IgD-negative memory B cell (primary cell): ENCODE measurements at regions not wholly inside any gene's neighbourhood (a gene's known extent, or its start where the extent isn't known, plus 50 kb on each side); places are given as distances from the start of the nearest gene placed in this dataset.

Source experiments
- H3K27ac Mint-ChIP-seq, 3 donors: one replicate each; pipeline ENCODE4 v1.8.0; 2020 to 2022; ENCODE audit warnings: mild to moderate bottlenecking in 3 of 3, mixed read lengths in 3 of 3, moderate library complexity in 1 of 3
- H3K27me3 Mint-ChIP-seq: one replicate; pipeline ENCODE4 v1.8.0; 2021; ENCODE audit warnings: mixed read lengths
- H3K36me3 Mint-ChIP-seq: one replicate; pipeline ENCODE4 v1.8.0; 2020; ENCODE audit warnings: mild to moderate bottlenecking, mixed read lengths
- H3K4me1 Mint-ChIP-seq, 3 donors: one replicate each; pipeline ENCODE4 v1.8.0; 2020 to 2022; ENCODE audit warnings: mixed read lengths in 3 of 3, mild to moderate bottlenecking in 1 of 3
- H3K4me3 Mint-ChIP-seq, 4 donors: one replicate each; pipeline ENCODE4 v1.8.0; 2020 to 2022; ENCODE audit warnings: mild to moderate bottlenecking in 4 of 4, mixed read lengths in 4 of 4, moderate library complexity in 3 of 4
- H3K9me3 Mint-ChIP-seq, 3 donors: one replicate each; pipeline ENCODE4 v1.8.0; 2020 to 2021; ENCODE audit warnings: mixed read lengths in 3 of 3, mild to moderate bottlenecking in 1 of 3

- no peak overlapping the region for H3K27ac Mint-ChIP-seq
- peaks cover 2% of the 10 kb centered on the region for H3K36me3 Mint-ChIP-seq
- H3K4me1 Mint-ChIP-seq, result peaks cover 26 to 33% (median 31%) of the 10 kb centered on the region in 3 donors
- no peaks in the 10 kb centered on the region for H3K9me3 Mint-ChIP-seq
- no peaks in the 10 kb centered on the region for H3K27me3 Mint-ChIP-seq
- no peak overlapping the region for H3K4me3 Mint-ChIP-seq
Observed at GRCh38 chr3:141436180-141436579, 50.6 kb upstream of the RASA2 start.
